ENCODE measurements at regions not wholly inside any gene's neighbourhood (a gene's known extent, or its start where the extent isn't known, plus 50 kb on each side); places are given as distances from the start of the nearest gene placed in this dataset.

DNA sequence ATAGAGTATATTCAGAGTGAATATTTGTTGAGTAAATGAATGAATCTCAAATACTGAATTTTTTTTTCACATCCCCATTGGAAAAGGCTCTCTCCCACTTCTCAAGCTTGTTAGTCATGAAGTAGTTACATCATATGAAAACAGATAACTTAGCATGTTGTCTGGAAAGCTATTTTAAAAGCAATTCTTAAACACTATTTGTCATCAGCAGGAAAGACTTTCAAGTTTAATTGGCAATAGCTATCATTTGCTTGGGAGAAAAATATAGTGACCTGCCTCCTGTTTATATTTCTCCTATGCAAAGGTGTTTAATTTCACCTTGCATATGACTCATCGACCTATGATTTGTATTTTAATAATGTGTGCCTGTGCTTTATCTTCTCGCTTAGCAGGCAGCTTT lies 499.8 kb upstream of the GRIA1 start:
- no peak for DNase-seq (ENCODE audit: low read depth)
- TF ChIP-seq CTCF (IDR thresholded peaks at IDR 0.05; ENCODE audit: insufficient read depth, low read depth, low read length, missing control alignments), result no peak
- no peak overlapping the region for H3K4me3 ChIP-seq (ENCODE audit: low read depth, low read length)

DNA sequence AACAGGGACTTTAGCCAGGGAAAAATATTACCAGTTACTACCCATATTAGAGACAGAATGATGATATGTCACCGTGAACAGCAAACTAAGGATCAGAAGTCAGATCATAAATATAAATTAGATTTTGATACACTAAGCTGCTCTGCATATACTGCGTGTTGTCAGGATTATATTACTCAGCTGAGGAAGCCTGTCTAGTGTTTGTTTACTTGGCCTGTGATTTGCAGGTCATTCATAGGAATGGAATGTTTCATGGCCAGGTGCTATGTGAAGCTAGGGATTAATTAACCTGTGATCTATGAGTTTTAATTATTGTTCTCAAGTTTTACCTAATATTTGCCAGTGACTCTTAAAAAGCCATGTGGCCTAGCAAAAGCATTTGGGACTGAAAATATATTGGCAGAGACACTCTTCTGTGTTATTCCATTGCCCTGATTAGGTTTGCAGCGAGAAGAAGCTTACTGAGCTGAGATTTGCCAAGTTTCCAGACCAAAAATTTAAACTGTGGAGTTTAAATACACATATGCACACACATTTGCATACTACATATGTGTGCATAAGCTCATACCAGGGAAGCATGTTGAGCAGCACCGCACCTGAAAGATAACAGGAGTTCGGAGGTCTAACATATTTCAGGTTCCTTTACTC lies 496.3 kb upstream of the GRIA1 start:
- no peak for TF ChIP-seq CTCF (IDR thresholded peaks at IDR 0.05; ENCODE audit: insufficient read depth, low read depth, low read length, missing control alignments)
- no peak for DNase-seq (ENCODE audit: low read depth)
- H3K4me3 ChIP-seq (ENCODE audit: low read depth, low read length), result no peak overlapping the region

DNA sequence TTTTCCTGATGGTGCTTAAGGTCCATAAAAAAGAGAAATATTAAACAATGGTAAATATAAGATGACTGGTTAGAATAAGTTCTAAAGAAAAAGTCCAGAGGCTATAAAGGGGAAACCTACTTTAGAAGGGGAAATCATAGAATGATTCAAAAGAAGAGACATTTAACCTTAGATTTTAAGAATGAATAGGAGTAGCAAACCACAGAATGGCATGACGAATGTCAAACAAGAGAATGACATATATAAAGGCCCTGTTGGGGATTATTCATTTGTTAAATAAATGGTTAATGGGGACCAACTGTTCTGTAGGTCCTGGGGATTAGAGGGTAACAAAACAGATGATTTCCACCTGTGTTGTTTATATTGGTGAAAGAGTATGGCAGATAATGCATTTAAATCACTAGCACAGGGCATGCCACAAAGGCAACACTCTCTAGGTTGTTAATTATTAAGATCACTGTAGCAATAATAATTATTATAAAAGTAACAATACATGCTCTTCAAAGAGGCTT lies 495.2 kb upstream of the GRIA1 start:
- DNase-seq (ENCODE audit: low read depth), result no peak

GRCh38 chr5:153005711-153006110 lies 484.8 kb upstream of the GRIA1 start:
- TF ChIP-seq CTCF (IDR thresholded peaks at IDR 0.05; ENCODE audit: insufficient read depth, low read depth, low read length, missing control alignments), result no peak
- no peak for DNase-seq (ENCODE audit: low read depth)
- H3K4me3 ChIP-seq (ENCODE audit: low read depth, low read length), result no peak overlapping the region

More for the DNA sequence above, 495.2 kb upstream of the GRIA1 start:
- H3K4me3 ChIP-seq (ENCODE audit: low read depth, low read length), result no peak overlapping the region
- no peak for TF ChIP-seq CTCF (IDR thresholded peaks at IDR 0.05; ENCODE audit: insufficient read depth, low read depth, low read length, missing control alignments)

GRCh38 chr5:153006681-153007080 lies 483.8 kb upstream of the GRIA1 start:
- H3K4me3 ChIP-seq (ENCODE audit: low read depth, low read length), result no peak overlapping the region
- TF ChIP-seq CTCF (IDR thresholded peaks at IDR 0.05; ENCODE audit: insufficient read depth, low read depth, low read length, missing control alignments), result no peak
- no peak for DNase-seq (ENCODE audit: low read depth)

GRCh38 chr5:153014194-153014593 lies 476.3 kb upstream of the GRIA1 start:
- no peak for DNase-seq (ENCODE audit: low read depth)
- TF ChIP-seq CTCF (IDR thresholded peaks at IDR 0.05; ENCODE audit: insufficient read depth, low read depth, low read length, missing control alignments), result no peak
- no peak overlapping the region for H3K4me3 ChIP-seq (ENCODE audit: low read depth, low read length)

DNA sequence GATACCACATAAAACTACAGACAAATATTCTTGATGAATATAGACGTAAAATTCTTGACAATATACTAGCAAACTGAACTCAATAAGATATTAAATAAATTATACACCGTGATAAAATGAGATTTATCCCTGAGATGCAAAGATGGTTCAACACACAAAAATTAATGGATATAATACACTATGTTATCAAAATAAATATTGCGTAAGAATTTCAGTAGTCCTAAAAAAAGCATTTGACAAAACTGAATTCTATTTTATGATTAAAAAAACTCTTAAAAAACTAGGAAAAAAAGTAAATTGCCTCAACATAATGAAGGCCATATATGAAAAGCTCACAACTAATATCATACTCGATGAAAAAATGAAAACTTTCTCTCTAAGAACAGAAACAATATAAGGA lies 472.3 kb upstream of the GRIA1 start:
- no peak for DNase-seq (ENCODE audit: low read depth)
- no peak for TF ChIP-seq CTCF (IDR thresholded peaks at IDR 0.05; ENCODE audit: insufficient read depth, low read depth, low read length, missing control alignments)
- no peak overlapping the region for H3K4me3 ChIP-seq (ENCODE audit: low read depth, low read length)

Measured in GM12865 (cell line).